Endothelial cell of umbilical vein (primary cell): ENCODE measurements at regions not wholly inside any gene's neighbourhood (a gene's known extent, or its start where the extent isn't known, plus 50 kb on each side); places are given as distances from the start of the nearest gene placed in this dataset.

Experiments
- BruUV-seq: library from RNA; stranded (reverse); fragments of 400-500 nt; replicated peaks from 2 replicates; lab custom pipeline; 2021; lab: Mats Ljungman, UMichigan
- CTCF ChIA-PET: fragments of 300-600, 350-600 bp; sonication (Branson Sonifier 250); formaldehyde crosslinking; loops from one replicate; lab custom pipeline; 2021; ENCODE audit warnings: antibody characterized with exemption, inconsistent platforms; lab: Charles Lee
- POLR2A ChIA-PET: fragments of 300-600, 350-600 bp; sonication (Branson Sonifier 250); formaldehyde crosslinking; loops from one replicate; lab custom pipeline; 2021; ENCODE audit warnings: antibody characterized with exemption, inconsistent platforms; lab: Charles Lee
- DNase-seq: peaks from one replicate; pipeline ENCODE4 v3.0.0-alpha.2; 2011; ENCODE audit warnings: low read depth, low spot score
- FAIRE-seq: peaks from 2 replicates; lab custom pipeline; 2011; peaks lifted over from hg19 to GRCh38; lab: Jason Lieb, UNC
- H2AFZ ChIP-seq: 2 replicates; pipeline ENCODE4 v1.6.0; 2012; ENCODE audit warnings: low read depth, low read length, control low read depth, inconsistent platforms
- H3K27ac ChIP-seq: 2 replicates; pipeline ENCODE4 v1.5.1; 2011; ENCODE audit warnings: low read depth, mild to moderate bottlenecking, control low read depth, low read length, moderate library complexity; ENCODE audit not compliant: insufficient read depth
- H3K27me3 ChIP-seq, 2 experiments: 2 replicates each; pipeline versions ENCODE4 v1.6.0 to v1.6.1; 2011; ENCODE audit warnings: low read length in 2 of 2, mixed read lengths in 1 of 2; ENCODE audit not compliant: control insufficient read depth in 2 of 2, insufficient read depth in 2 of 2
- H3K36me3 ChIP-seq, 2 experiments: 2 replicates in 1 of 2; 3 replicates in 1 of 2; pipeline ENCODE4 v1.5.1; 2011; ENCODE audit warnings: low read length in 2 of 2, mild to moderate bottlenecking in 1 of 2, moderate library complexity in 1 of 2; ENCODE audit not compliant: control insufficient read depth in 2 of 2, insufficient read depth in 2 of 2; ENCODE audit errors: extremely low read depth in 1 of 2
- H3K4me1 ChIP-seq: 3 replicates; pipeline ENCODE4 v1.5.1; 2011; ENCODE audit warnings: mild to moderate bottlenecking, low read length; ENCODE audit not compliant: control insufficient read depth, insufficient read depth; ENCODE audit errors: extremely low read depth
- H3K4me2 ChIP-seq: 2 replicates; pipeline ENCODE4 v1.6.1; 2011; ENCODE audit warnings: low read length, control low read depth, mixed read lengths; ENCODE audit not compliant: insufficient read depth
- H3K4me3 ChIP-seq, 3 experiments: fragments of 200-600 bp in 1 of 3; sonication (generic), shearing (Covaris generic) in 1 of 3; replicated peaks in 1 of 3; 2 replicates each; pipeline ENCODE4 v1.5.1; 2011 to 2016; ENCODE audit warnings: control low read depth in 3 of 3, low read length in 3 of 3, mild to moderate bottlenecking in 2 of 3, inconsistent platforms in 1 of 3, low read depth in 1 of 3, moderate library complexity in 1 of 3; ENCODE audit not compliant: insufficient read depth in 1 of 3
- H3K79me2 ChIP-seq: 2 replicates; pipeline ENCODE4 v1.6.0; 2012; ENCODE audit warnings: low read length, inconsistent platforms; ENCODE audit not compliant: control insufficient read depth, insufficient read depth
- H3K9ac ChIP-seq: replicated peaks from 2 replicates; pipeline ENCODE3; 2011; ENCODE audit warnings: low read length, control low read depth; ENCODE audit not compliant: insufficient read depth; ENCODE audit errors: extremely low read depth
- H3K9me1 ChIP-seq: replicated peaks from 3 replicates; pipeline ENCODE4 v1.6.0; 2011; ENCODE audit warnings: mild to moderate bottlenecking, low read length; ENCODE audit not compliant: control insufficient read depth, insufficient read depth; ENCODE audit errors: extremely low read depth
- H3K9me3 ChIP-seq: replicated peaks from 2 replicates; pipeline ENCODE4 v1.5.1; 2012; ENCODE audit warnings: low read length, inconsistent platforms; ENCODE audit not compliant: control insufficient read depth, insufficient read depth
- H4K20me1 ChIP-seq: replicated peaks from 2 replicates; pipeline ENCODE3; 2011; ENCODE audit warnings: mild to moderate bottlenecking, low read length; ENCODE audit not compliant: control insufficient read depth, insufficient read depth; ENCODE audit errors: extremely low read depth
- EZH2 ChIP-seq: IDR thresholded peaks from 2 replicates; pipeline ENCODE4 v1.6.1; 2012; ENCODE audit warnings: borderline replicate concordance, low read depth, mild to moderate bottlenecking, moderate library complexity, low read length, inconsistent platforms; ENCODE audit not compliant: severe bottlenecking
- FOS ChIP-seq: IDR thresholded peaks from 2 replicates; pipeline ENCODE4 v1.6.1; 2011; ENCODE audit warnings: mild to moderate bottlenecking, low read length, moderate library complexity, borderline replicate concordance; ENCODE audit not compliant: insufficient read depth
- GATA2 ChIP-seq: IDR thresholded peaks from 2 replicates; pipeline ENCODE4 v1.7.0; 2011; ENCODE audit warnings: low read depth, mild to moderate bottlenecking, moderate library complexity, mixed read lengths, low read length; ENCODE audit not compliant: insufficient read length, insufficient read depth
- JUN ChIP-seq: IDR thresholded peaks from 2 replicates; pipeline ENCODE4 v1.6.1; 2011; ENCODE audit warnings: borderline replicate concordance, low read depth; ENCODE audit not compliant: insufficient read length, insufficient read depth
- MAX ChIP-seq: IDR thresholded peaks from 2 replicates; pipeline ENCODE4 v1.6.1; 2011; ENCODE audit not compliant: insufficient read depth, insufficient read length
- MYC ChIP-seq: IDR thresholded peaks from one replicate; pipeline ENCODE4 v1.6.1; 2011; ENCODE audit warnings: mild to moderate bottlenecking, low read depth, low read length
- POLR2A ChIP-seq: IDR thresholded peaks from 2 replicates; pipeline ENCODE4 v1.6.1; 2012; ENCODE audit warnings: low read depth, mild to moderate bottlenecking, control low read depth, low read length
- POLR2AphosphoS5 ChIP-seq: IDR thresholded peaks from 2 replicates; pipeline ENCODE4 v1.6.1; 2012; ENCODE audit warnings: low read depth, mild to moderate bottlenecking, control low read depth, low read length, moderate library complexity; ENCODE audit not compliant: insufficient read depth
- dilution Hi-C: fragments of 300-500 bp; cut with MboI; formaldehyde crosslinking; loops from one replicate; pipeline ENCODE4 v1.15.0; 2019; ENCODE audit warnings: low sequenced_read_pairs; ENCODE audit not compliant: extremely low pct_ligation_motif_present
- intact Hi-C: fragments of 100-400 bp; cut with micrococcal nuclease; formaldehyde crosslinking; loops from one replicate; pipeline ENCODE4 v1.10.0; 2022
- TF ChIP-seq, protein P1 (sequence below), 2 donors: IDR thresholded peaks; 1 replicate in 1 of 2; 2 replicates in 1 of 2; pipeline ENCODE4 v1.5.1; 2011; ENCODE audit warnings: low read length in 2 of 2, mild to moderate bottlenecking in 2 of 2, moderate library complexity in 2 of 2, control low read depth in 1 of 2, inconsistent platforms in 1 of 2, low read depth in 1 of 2; ENCODE audit not compliant: insufficient read depth in 1 of 2; ENCODE audit errors: extremely low read depth in 1 of 2

DNA sequence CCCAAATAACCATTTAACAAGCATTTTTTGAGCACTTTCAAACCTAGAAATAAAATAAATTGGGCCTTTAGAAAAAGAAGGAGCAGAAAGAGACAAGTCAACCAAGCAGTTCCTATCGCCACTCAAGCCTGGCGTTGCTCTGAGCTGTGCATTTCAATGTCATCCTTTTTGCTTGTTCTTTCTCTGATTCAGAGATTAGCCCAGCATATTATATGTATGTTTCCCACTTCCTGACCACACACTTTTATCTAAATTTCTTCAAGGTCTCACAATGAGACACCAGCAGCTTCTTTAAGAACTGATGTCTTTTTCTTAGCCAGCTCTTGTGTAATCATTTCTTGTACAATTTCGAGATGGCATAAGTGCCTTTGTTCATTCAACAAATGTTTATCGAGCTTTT lies 344.5 kb upstream of the ID2 start:
- dilution Hi-C loops (no loop called here), intact Hi-C loops (no loop called here)
- H3K4me1 ChIP-seq: no peaks in the 10 kb centered on the region
- no peaks in the 10 kb centered on the region for H3K27me3 ChIP-seq
- FAIRE-seq: no peak
- H3K27ac ChIP-seq: no peak overlapping the region
- ChIA-PET POLR2A (no interaction called here), CTCF (no interaction called here)
- no peaks in the 10 kb centered on the region for H4K20me1 ChIP-seq
- H3K4me2 ChIP-seq: no peak overlapping the region
- no peak for TF ChIP-seq GATA2
- no peak for TF ChIP-seq EZH2
- TF ChIP-seq, protein P1, sequence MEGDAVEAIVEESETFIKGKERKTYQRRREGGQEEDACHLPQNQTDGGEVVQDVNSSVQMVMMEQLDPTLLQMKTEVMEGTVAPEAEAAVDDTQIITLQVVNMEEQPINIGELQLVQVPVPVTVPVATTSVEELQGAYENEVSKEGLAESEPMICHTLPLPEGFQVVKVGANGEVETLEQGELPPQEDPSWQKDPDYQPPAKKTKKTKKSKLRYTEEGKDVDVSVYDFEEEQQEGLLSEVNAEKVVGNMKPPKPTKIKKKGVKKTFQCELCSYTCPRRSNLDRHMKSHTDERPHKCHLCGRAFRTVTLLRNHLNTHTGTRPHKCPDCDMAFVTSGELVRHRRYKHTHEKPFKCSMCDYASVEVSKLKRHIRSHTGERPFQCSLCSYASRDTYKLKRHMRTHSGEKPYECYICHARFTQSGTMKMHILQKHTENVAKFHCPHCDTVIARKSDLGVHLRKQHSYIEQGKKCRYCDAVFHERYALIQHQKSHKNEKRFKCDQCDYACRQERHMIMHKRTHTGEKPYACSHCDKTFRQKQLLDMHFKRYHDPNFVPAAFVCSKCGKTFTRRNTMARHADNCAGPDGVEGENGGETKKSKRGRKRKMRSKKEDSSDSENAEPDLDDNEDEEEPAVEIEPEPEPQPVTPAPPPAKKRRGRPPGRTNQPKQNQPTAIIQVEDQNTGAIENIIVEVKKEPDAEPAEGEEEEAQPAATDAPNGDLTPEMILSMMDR (IDR thresholded peaks at IDR 0.05; ENCODE audit: extremely low read depth in 1 of 2, insufficient read depth in 1 of 2, low read depth in 1 of 2, low read length in 2 of 2): no peak
- no peak for TF ChIP-seq MYC
- no peak for TF ChIP-seq FOS
- TF ChIP-seq MAX: no peak
- no peak for TF ChIP-seq JUN
- no peak for TF ChIP-seq POLR2AphosphoS5
- TF ChIP-seq POLR2A: no peak
- H3K36me3 ChIP-seq: no peaks in the 10 kb centered on the region
- H3K9ac ChIP-seq: no peak overlapping the region
- no TSS peak for BruUV-seq
- no peaks in the 10 kb centered on the region for H3K79me2 ChIP-seq
- no peak for DNase-seq
- no peaks in the 10 kb centered on the region for H3K9me1 ChIP-seq
- H3K4me3 ChIP-seq: no peak overlapping the region
- no peaks in the 10 kb centered on the region for H3K9me3 ChIP-seq
- H2AFZ ChIP-seq: no peak overlapping the region
